Ascending aorta (tissue), 2 donors: ENCODE measurements at regions not wholly inside any gene's neighbourhood (a gene's known extent, or its start where the extent isn't known, plus 50 kb on each side); places are given as distances from the start of the nearest gene placed in this dataset.

ENCODE experiments used
- DNase-seq, 2 donors: peaks; one replicate each; pipeline ENCODE4 v3.0.0-alpha.2; 2019; ENCODE audit warnings: low spot score in 2 of 2
- H3K27ac ChIP-seq, 2 donors: fragments of 200-600 bp; sonication (generic); one replicate each; pipeline ENCODE4 v1.5.1; 2016 to 2017; ENCODE audit warnings: mild to moderate bottlenecking in 1 of 2
- H3K27me3 ChIP-seq: fragments of 200-600 bp; sonication (generic); one replicate; pipeline ENCODE4 v1.5.1; 2017
- H3K36me3 ChIP-seq, 2 donors: fragments of 200-600 bp; sonication (generic); one replicate each; pipeline ENCODE4 v1.5.1; 2016
- H3K4me1 ChIP-seq, 2 donors: fragments of 200-600 bp; sonication (generic); one replicate each; pipeline ENCODE4 v1.5.1; 2016 to 2017; ENCODE audit warnings: mild to moderate bottlenecking in 1 of 2
- H3K4me3 ChIP-seq, 2 donors: fragments of 200-600 bp; sonication (generic); one replicate each; pipeline ENCODE4 v1.5.1; 2016 to 2017; ENCODE audit warnings: mild to moderate bottlenecking in 1 of 2
- H3K9me3 ChIP-seq, 2 donors: fragments of 200-600 bp; sonication (generic); one replicate each; pipeline ENCODE4 v1.5.1; 2016
- CTCF ChIP-seq, 3 experiments: fragments of 200-600 bp in 2 of 3; fragments of 450-650 bp in 1 of 3; sonication (generic) in 2 of 3; IDR thresholded peaks; one replicate each; pipeline ENCODE4 v1.5.1; 2016 to 2019; ENCODE audit warnings: antibody characterized with exemption in 3 of 3, mild to moderate bottlenecking in 1 of 3, moderate library complexity in 1 of 3
- intact Hi-C: fragments of 100-400 bp; cut with DNase I; formaldehyde crosslinking; loops from one replicate; pipeline ENCODE4 v1.15.1; 2023

GRCh38 chr4:24666816-24667477, 82.6 kb upstream of the DHX15 start:
- no peak for TF ChIP-seq CTCF (IDR thresholded peaks at IDR 0.05)
- H3K36me3 ChIP-seq: no peaks in the 10 kb centered on the region
- intact Hi-C loops: loop anchor here (5.0 kb wide), 1 partner anchor 900 kb away; no protein-coding TSS in a partner anchor

GRCh38 chr4:24668956-24669355, 84.6 kb upstream of the DHX15 start:
- no peaks in the 10 kb centered on the region for H3K9me3 ChIP-seq
- H3K36me3 ChIP-seq: no peaks in the 10 kb centered on the region
- no peak overlapping the region for H3K27ac ChIP-seq
- H3K4me1 ChIP-seq: no peaks in the 10 kb centered on the region
- no peak for TF ChIP-seq CTCF (IDR thresholded peaks at IDR 0.05)
- no peak for DNase-seq
- no peak overlapping the region for H3K4me3 ChIP-seq
- intact Hi-C loops: loop anchor here (5.0 kb wide), 1 partner anchor 898 kb away; no protein-coding TSS in a partner anchor
- no peaks in the 10 kb centered on the region for H3K27me3 ChIP-seq

More at GRCh38 chr4:24666816-24667477, 82.6 kb upstream of the DHX15 start:
- H3K27ac ChIP-seq: no peak overlapping the region
- no peak for DNase-seq
- no peaks in the 10 kb centered on the region for H3K27me3 ChIP-seq
- no peaks in the 10 kb centered on the region for H3K9me3 ChIP-seq
- H3K4me1 ChIP-seq: no peaks in the 10 kb centered on the region
- H3K4me3 ChIP-seq: no peak overlapping the region

GRCh38 chr4:24669751-24670150, 85.4 kb upstream of the DHX15 start:
- no peak for TF ChIP-seq CTCF (IDR thresholded peaks at IDR 0.05)
- H3K4me1 ChIP-seq: no peaks in the 10 kb centered on the region
- intact Hi-C loops: loop anchor here (5.0 kb wide), 1 partner anchor 898 kb away; no protein-coding TSS in a partner anchor

GRCh38 chr4:24671849-24672248, 87.5 kb upstream of the DHX15 start:
- no peak for TF ChIP-seq CTCF (IDR thresholded peaks at IDR 0.05)
- Histone ChIP-seq H3K9me3 (no peaks in the 10 kb centered on the region), H3K27me3 (no peaks in the 10 kb centered on the region), H3K27ac (no peak overlapping the region), H3K36me3 (no peaks in the 10 kb centered on the region), H3K4me3 (no peak overlapping the region), H3K4me1 (no peaks in the 10 kb centered on the region)
- no peak for DNase-seq
- intact Hi-C loops: no loop called here

More at GRCh38 chr4:24669751-24670150, 85.4 kb upstream of the DHX15 start:
- H3K4me3 ChIP-seq: no peak overlapping the region
- no peaks in the 10 kb centered on the region for H3K9me3 ChIP-seq
- no peak for DNase-seq
- H3K36me3 ChIP-seq: no peaks in the 10 kb centered on the region
- no peaks in the 10 kb centered on the region for H3K27me3 ChIP-seq
- no peak overlapping the region for H3K27ac ChIP-seq

- DNase-seq: no peak
- H3K4me1 ChIP-seq: no peaks in the 10 kb centered on the region
- H3K9me3 ChIP-seq: no peaks in the 10 kb centered on the region
- H3K27ac ChIP-seq: no peak overlapping the region
- intact Hi-C loops: no loop called here
- no peaks in the 10 kb centered on the region for H3K27me3 ChIP-seq
- TF ChIP-seq CTCF (IDR thresholded peaks at IDR 0.05): no peak
- H3K4me3 ChIP-seq: no peak overlapping the region
- no peaks in the 10 kb centered on the region for H3K36me3 ChIP-seq
Observed at GRCh38 chr4:24672880-24673279, 88.5 kb upstream of the DHX15 start.
